B cell (primary cell): ENCODE measurements at regions not wholly inside any gene's neighbourhood (a gene's known extent, or its start where the extent isn't known, plus 50 kb on each side); places are given as distances from the start of the nearest gene placed in this dataset.

ENCODE experiments used
- ATAC-seq: fragments of 200-7000 bp; cut with Tn5 transposase; one replicate; pipeline ENCODE4 v1.10.0; 2021; ENCODE audit warnings: low read depth, mild to moderate bottlenecking, moderate number of reproducible peaks, moderate library complexity
- CTCF ChIA-PET: fragments of 350-600 bp; sonication (Branson Sonifier 250); formaldehyde crosslinking; loops from one replicate; lab custom pipeline; 2021; ENCODE audit warnings: antibody characterized with exemption, inconsistent platforms; lab: Charles Lee
- POLR2A ChIA-PET: fragments of 350-600 bp; sonication (Branson Sonifier 250); formaldehyde crosslinking; loops from one replicate; lab custom pipeline; 2021; ENCODE audit warnings: antibody characterized with exemption; lab: Charles Lee
- DNase-seq: peaks from one replicate; pipeline ENCODE4 v3.0.0; 2013
- H2AFZ ChIP-seq: 2 replicates; pipeline ENCODE4 v1.6.1; 2012; ENCODE audit warnings: mild to moderate bottlenecking, low read depth, low read length; ENCODE audit not compliant: insufficient read depth, poor library complexity, severe bottlenecking
- H3K27ac ChIP-seq, 2 donors: 1 replicate in 1 of 2; 2 replicates in 1 of 2; pipeline ENCODE4 v1.5.1; 2012 to 2013; ENCODE audit warnings: low read length in 2 of 2, mild to moderate bottlenecking in 2 of 2, moderate library complexity in 1 of 2
- H3K27me3 ChIP-seq, 4 experiments: fragments of 200-600 bp in 1 of 4; sonication (generic) in 1 of 4; replicated peaks in 1 of 4; 1 replicate in 2 of 4; 2 replicates in 2 of 4; pipeline versions ENCODE4 v1.6.1 to v1.7.0; 2013 to 2016; ENCODE audit warnings: low read length in 3 of 4, mild to moderate bottlenecking in 2 of 4, mixed read lengths in 1 of 4, moderate library complexity in 1 of 4; ENCODE audit not compliant: insufficient read depth in 4 of 4, control insufficient read depth in 3 of 4; ENCODE audit errors: control extremely low read depth in 1 of 4
- H3K36me3 ChIP-seq, 2 experiments: replicated peaks in 1 of 2; 1 replicate in 1 of 2; 2 replicates in 1 of 2; pipeline versions ENCODE4 v1.6.1 to v1.7.1; 2013; ENCODE audit warnings: low read length in 1 of 2; ENCODE audit not compliant: insufficient read depth in 2 of 2, control insufficient read depth in 1 of 2; ENCODE audit errors: control extremely low read depth in 1 of 2, extremely low read depth in 1 of 2
- H3K4me1 ChIP-seq, 2 donors: fragments of 200-600 bp in 1 of 2; sonication (generic) in 1 of 2; 1 replicate in 1 of 2; 2 replicates in 1 of 2; pipeline versions ENCODE4 v1.5.1 to v1.6.1; 2013 to 2017; ENCODE audit warnings: low read length in 2 of 2; ENCODE audit not compliant: control insufficient read depth in 2 of 2, insufficient read depth in 2 of 2
- H3K4me2 ChIP-seq: replicated peaks from 2 replicates; pipeline ENCODE3; 2012; ENCODE audit warnings: mild to moderate bottlenecking, low read depth, low read length; ENCODE audit not compliant: poor library complexity, severe bottlenecking
- H3K4me3 ChIP-seq, 5 experiments: fragments of 200-600 bp in 1 of 5; sonication (generic) in 1 of 5; 1 replicate in 3 of 5; 2 replicates in 2 of 5; pipeline versions ENCODE4 v1.5.1 to v1.7.0; 2011 to 2016; ENCODE audit warnings: low read length in 4 of 5, mild to moderate bottlenecking in 4 of 5, low read depth in 2 of 5, control low read depth in 1 of 5, moderate library complexity in 1 of 5; ENCODE audit not compliant: insufficient read depth in 1 of 5; ENCODE audit errors: control extremely low read depth in 1 of 5, extremely low read depth in 1 of 5
- H3K79me2 ChIP-seq: fragments of 200-600 bp; sonication (generic); one replicate; pipeline ENCODE4 v1.6.0; 2016; ENCODE audit warnings: low read length; ENCODE audit not compliant: control insufficient read depth, insufficient read depth
- H3K9ac ChIP-seq: fragments of 200-600 bp; sonication (generic); 2 replicates; pipeline ENCODE4 v1.6.1; 2017; ENCODE audit warnings: mild to moderate bottlenecking, low read length, moderate library complexity
- H3K9me3 ChIP-seq, 3 donors: one replicate each; pipeline versions ENCODE4 v1.6.1 to v1.7.1; 2013; ENCODE audit warnings: low read length in 2 of 3; ENCODE audit not compliant: control insufficient read depth in 2 of 3, insufficient read depth in 1 of 3; ENCODE audit errors: control extremely low read depth in 1 of 3
- H4K20me1 ChIP-seq: 2 replicates; pipeline ENCODE4 v1.6.0; 2012; ENCODE audit warnings: mild to moderate bottlenecking, low read length; ENCODE audit not compliant: insufficient read depth, control insufficient read depth, poor library complexity, severe bottlenecking
- H3K27ac Mint-ChIP-seq: one replicate; pipeline ENCODE4 v1.8.0; 2021; ENCODE audit warnings: mixed read lengths
- H3K27me3 Mint-ChIP-seq: one replicate; pipeline ENCODE4 v1.8.0; 2021; ENCODE audit warnings: mixed read lengths
- H3K4me1 Mint-ChIP-seq: one replicate; pipeline ENCODE4 v1.8.0; 2021; ENCODE audit warnings: mixed read lengths
- H3K4me3 Mint-ChIP-seq: one replicate; pipeline ENCODE4 v1.8.0; 2021; ENCODE audit warnings: mixed read lengths
- H3K9me3 Mint-ChIP-seq: one replicate; pipeline ENCODE4 v1.8.0; 2022; ENCODE audit warnings: mixed read lengths; ENCODE audit not compliant: insufficient read depth
- CTCF ChIP-seq: fragments of 200-600 bp; IDR thresholded peaks from one replicate; pipeline ENCODE4 v1.8.0; 2022; ENCODE audit warnings: antibody characterized with exemption, mild to moderate bottlenecking
- EZH2 ChIP-seq: IDR thresholded peaks from 2 replicates; pipeline ENCODE4 v1.6.1; 2012; ENCODE audit warnings: borderline replicate concordance, low read depth, mild to moderate bottlenecking, moderate library complexity, low read length; ENCODE audit not compliant: insufficient read depth, poor library complexity, severe bottlenecking
- WGBS: methylation state at CpG from one replicate; pipeline ENCODE4 v1.1.5; 2013; ENCODE audit warnings: missing lambda C conversion rate; ENCODE audit not compliant: insufficient coverage; 5-methylcytosine and 5-hydroxymethylcytosine counted together
- intact Hi-C: fragments of 100-400 bp; cut with micrococcal nuclease; formaldehyde crosslinking; loops from one replicate; pipeline ENCODE4 v1.10.0; 2022

DNA sequence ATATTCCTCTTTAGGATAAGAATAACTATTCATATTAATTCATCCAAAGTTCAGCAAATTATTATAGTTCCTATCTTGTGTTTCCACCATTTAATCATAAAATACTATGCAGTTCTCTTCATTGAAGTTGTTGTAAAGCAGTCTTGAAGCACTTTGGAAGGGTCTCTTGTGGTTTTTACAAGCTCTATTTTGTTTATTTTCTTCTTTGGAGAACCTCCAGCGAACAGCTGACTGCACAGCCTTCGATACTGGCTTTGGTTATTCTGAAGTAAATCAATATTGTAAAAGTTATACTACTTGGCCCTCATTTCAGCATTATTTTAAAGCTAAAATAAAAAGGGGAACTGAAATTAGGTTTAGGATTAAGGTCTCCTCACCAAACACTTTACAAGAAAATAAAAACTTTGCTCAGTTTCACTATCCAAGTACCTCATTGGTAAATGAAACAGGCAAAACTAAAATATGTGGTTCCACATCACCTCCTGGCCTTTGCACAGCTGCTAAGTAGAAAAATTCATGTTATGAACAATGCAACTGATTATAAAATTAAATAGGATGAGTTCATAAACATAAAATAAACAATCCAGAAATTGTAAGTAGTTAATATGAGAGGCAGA lies 1629.2 kb upstream of the ADGRL3 start:
- Mint-ChIP-seq H3K27ac (no peak overlapping the region), H3K4me3 (no peak overlapping the region), H3K4me1 (peaks cover 8% of the 10 kb centered on the region), H3K9me3 (no peaks in the 10 kb centered on the region), H3K27me3 (no peaks in the 10 kb centered on the region)
- Histone ChIP-seq H4K20me1 (no peaks in the 10 kb centered on the region), H2AFZ (no peak overlapping the region), H3K27ac (no peak overlapping the region), H3K79me2 (no peaks in the 10 kb centered on the region), H3K9me3 (no peaks in the 10 kb centered on the region), H3K4me2 (no peak overlapping the region), H3K4me1 (peaks cover 0 to 7% of the 10 kb centered on the region in 2 donors), H3K36me3 (no peaks in the 10 kb centered on the region), H3K27me3 (no peaks in the 10 kb centered on the region), H3K9ac (no peak overlapping the region), H3K4me3 (no peak overlapping the region)
- TF ChIP-seq EZH2, result no peak
- TF ChIP-seq CTCF, result no peak
- WGBS, result no CpG with 5 or more reads among the region's 2 CpGs
- ATAC-seq, result no peak
- ChIA-PET CTCF (interaction anchor here (0.8 kb wide), 1 partner anchor 10 kb away, joined by 3 read pairs; no protein-coding TSS in a partner anchor), POLR2A (no interaction called here)
- intact Hi-C loops, result no loop called here
- DNase-seq, result peak; percentile 9

GRCh38 chr4:59571805-59572430 lies 1628.2 kb upstream of the ADGRL3 start:
- no peaks in the 10 kb centered on the region for H3K36me3 ChIP-seq
- H3K4me3 Mint-ChIP-seq, result no peak overlapping the region
- peak overlapping the region in 1 of 5 experiments; percentile 10 for H3K4me3 ChIP-seq
- DNase-seq, result no peak
- H3K4me1 ChIP-seq, result peaks cover 0 to 7% of the 10 kb centered on the region in 2 donors
- CTCF ChIA-PET, result no interaction called here
- no peaks in the 10 kb centered on the region for H3K9me3 ChIP-seq
- intact Hi-C loops, result no loop called here
- no peak overlapping the region for H3K9ac ChIP-seq
- peaks cover 8% of the 10 kb centered on the region for H3K4me1 Mint-ChIP-seq
- no peak for TF ChIP-seq CTCF
- TF ChIP-seq EZH2, result no peak
- H2AFZ ChIP-seq, result no peak overlapping the region
- 17% methylated on average over 2 of the region's 9 CpGs for WGBS
- no peak overlapping the region for H3K27ac ChIP-seq
- no peak overlapping the region for H3K27ac Mint-ChIP-seq
- POLR2A ChIA-PET, result no interaction called here
- H4K20me1 ChIP-seq, result no peaks in the 10 kb centered on the region
- H3K79me2 ChIP-seq, result no peaks in the 10 kb centered on the region
- ATAC-seq, result no peak
- H3K27me3 ChIP-seq, result no peaks in the 10 kb centered on the region
- H3K4me2 ChIP-seq, result peak overlapping the region; percentile 12
- no peaks in the 10 kb centered on the region for H3K27me3 Mint-ChIP-seq
- no peaks in the 10 kb centered on the region for H3K9me3 Mint-ChIP-seq
